Epithelial cell of esophagus (primary cell): ENCODE measurements at regions not wholly inside any gene's neighbourhood (a gene's known extent, or its start where the extent isn't known, plus 50 kb on each side); places are given as distances from the start of the nearest gene placed in this dataset.
A peak's percentile ranks its signal among the peaks of the same experiment; 100 is the strongest.

Source experiments
- DNase-seq: peaks from one replicate; pipeline ENCODE4 v3.0.0; 2010; ENCODE audit warnings: low read depth
- H3K4me3 ChIP-seq: 2 replicates; pipeline ENCODE4 v1.5.1; 2011; ENCODE audit warnings: mild to moderate bottlenecking, low read length, control low read depth
- TF ChIP-seq, protein P1 (sequence below): IDR thresholded peaks from 2 replicates; pipeline ENCODE4 v1.5.1; 2011; ENCODE audit warnings: low read depth, mild to moderate bottlenecking, low read length, control low read depth, inconsistent platforms; ENCODE audit not compliant: insufficient read depth; ENCODE audit errors: missing control alignments

DNA sequence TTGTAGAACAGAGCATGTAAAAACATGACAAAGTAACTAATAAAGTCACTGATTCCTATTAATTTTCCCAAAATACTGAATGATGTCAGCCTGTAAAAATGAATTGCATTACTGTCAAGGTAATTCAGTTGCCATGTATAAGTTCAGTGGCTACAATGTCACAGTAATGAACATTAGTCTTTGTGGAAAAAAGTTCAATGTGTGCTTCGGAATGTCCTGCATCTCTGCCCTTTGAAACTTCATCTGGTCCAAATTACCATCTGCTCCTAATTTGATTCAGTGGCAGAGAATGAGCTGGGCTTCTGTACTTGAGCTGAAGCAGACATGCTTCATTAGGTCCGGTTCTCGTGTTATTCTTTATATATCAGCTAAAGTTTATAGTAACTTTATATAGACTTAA lies 567.4 kb downstream of the COL12A1 start:
- DNase-seq: no peak
- TF ChIP-seq, protein P1, sequence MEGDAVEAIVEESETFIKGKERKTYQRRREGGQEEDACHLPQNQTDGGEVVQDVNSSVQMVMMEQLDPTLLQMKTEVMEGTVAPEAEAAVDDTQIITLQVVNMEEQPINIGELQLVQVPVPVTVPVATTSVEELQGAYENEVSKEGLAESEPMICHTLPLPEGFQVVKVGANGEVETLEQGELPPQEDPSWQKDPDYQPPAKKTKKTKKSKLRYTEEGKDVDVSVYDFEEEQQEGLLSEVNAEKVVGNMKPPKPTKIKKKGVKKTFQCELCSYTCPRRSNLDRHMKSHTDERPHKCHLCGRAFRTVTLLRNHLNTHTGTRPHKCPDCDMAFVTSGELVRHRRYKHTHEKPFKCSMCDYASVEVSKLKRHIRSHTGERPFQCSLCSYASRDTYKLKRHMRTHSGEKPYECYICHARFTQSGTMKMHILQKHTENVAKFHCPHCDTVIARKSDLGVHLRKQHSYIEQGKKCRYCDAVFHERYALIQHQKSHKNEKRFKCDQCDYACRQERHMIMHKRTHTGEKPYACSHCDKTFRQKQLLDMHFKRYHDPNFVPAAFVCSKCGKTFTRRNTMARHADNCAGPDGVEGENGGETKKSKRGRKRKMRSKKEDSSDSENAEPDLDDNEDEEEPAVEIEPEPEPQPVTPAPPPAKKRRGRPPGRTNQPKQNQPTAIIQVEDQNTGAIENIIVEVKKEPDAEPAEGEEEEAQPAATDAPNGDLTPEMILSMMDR: no peak
- H3K4me3 ChIP-seq: no peak overlapping the region

DNA sequence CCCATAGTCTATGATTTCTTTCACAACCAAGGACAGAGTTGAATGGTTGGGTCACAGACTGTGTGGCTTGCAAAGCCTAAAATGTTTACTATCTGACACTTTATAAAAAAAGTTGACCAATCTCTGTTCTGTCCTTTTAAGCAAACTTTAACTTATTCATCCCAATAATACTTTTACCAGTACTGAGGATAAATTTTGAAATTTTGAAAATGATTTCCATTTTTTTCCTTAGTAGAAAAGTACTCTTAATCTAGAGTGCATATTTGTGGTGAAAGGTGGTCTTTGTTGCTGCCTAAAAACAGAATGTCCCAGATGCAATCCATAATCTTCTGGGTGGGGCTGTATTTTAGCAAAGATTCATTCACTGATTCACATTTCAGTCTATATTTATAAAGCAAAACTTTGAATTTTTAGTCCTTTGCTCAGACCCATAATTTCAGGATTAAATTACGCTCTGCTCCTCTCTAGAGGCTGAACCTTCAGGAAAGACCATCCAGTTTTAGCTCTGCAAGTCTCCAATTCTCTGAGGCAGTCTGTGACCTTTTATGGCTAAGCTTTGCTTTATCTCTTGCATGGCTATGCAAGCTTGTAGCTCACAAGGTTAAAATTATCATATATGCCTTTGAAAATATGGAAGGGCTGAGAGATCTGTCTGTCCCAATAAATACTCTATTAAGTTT lies 573.5 kb downstream of the COL12A1 start:
- TF ChIP-seq, protein P1: no peak
- no peak for DNase-seq
- H3K4me3 ChIP-seq: no peak overlapping the region

DNA sequence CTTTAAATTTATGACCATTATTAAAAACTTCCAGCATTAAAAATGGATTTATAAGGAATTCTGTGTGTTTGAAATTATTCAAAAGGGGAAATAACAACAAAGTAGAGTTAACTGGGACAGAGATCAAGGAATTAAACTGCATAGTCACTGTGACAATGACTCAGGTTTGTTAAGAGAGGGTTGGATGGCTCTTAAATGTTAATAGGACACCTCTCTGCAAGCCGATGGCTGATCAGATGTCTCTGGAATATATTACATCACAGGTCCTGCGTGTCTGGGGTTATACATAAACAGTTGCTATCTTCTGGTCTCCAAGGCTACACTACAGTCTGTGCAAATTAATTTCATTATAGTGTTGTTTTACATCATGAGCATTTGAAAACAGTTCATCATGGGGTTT lies 574.3 kb downstream of the COL12A1 start:
- TF ChIP-seq, protein P1: no peak
- DNase-seq: no peak
- no peak overlapping the region for H3K4me3 ChIP-seq

DNA sequence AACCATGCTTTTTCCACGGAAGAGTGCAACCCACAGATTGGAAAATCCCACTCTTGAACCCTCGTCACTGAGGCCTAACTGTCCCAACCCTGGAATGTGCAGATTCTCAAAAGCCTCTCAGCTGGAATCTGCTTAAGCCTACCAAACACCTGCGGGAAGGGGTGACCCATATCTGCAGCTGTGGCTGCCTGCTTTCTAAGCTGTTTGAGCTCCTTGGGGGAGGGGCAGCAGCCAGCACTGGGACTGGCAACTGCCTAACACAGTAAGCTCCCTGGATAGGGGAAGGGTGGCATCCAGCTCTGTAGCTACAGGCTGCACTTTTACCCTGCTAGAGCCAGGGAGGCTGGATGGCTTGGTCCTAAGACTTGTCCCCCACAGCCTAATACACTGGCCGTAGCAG lies 579.6 kb downstream of the COL12A1 start:
- TF ChIP-seq, protein P1: no peak
- no peak overlapping the region for H3K4me3 ChIP-seq

DNA sequence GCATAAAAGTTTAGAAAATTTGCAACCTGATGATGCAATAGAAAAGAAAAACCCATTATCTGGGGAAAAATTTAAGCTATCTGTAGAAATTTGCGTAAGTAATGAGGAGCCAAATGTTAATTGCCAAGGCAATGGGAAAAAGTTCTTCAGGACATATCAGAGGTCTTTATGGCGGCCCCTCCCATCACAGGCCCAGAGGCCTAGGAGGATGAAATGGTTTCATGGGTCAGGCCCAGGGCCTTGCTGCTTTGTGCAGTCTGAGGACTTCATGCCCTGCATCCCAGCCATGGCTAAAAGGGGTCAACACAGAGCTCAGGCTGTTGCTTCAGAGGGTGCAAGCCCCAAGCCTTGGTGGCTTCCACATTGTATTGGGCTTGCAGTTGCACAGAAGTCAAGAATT lies 582.8 kb downstream of the COL12A1 start:
- no peak overlapping the region for H3K4me3 ChIP-seq
- DNase-seq: no peak
- TF ChIP-seq, protein P1: no peak

More for the DNA sequence above, 579.6 kb downstream of the COL12A1 start:
- no peak for DNase-seq

DNA sequence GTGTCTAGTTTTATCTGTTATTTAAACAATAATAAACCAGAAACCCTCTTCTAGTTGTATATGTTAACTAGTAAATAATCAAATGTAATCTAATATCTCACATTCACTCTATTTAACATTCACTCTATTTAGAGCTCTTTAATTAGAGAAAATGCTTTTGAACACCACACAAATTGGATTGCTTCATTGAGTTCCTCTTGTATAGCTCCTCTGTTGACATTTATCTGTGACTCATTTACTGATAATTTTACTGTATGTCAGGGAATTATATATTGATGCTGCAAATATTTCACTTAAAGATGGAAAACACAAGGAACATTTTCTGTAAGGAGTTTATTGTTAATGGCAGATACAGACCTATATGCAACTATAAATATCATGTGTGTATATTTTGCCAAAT lies 594.6 kb downstream of the COL12A1 start:
- no peak overlapping the region for H3K4me3 ChIP-seq
- peak; percentile 35 for DNase-seq
- TF ChIP-seq, protein P1: no peak

DNA sequence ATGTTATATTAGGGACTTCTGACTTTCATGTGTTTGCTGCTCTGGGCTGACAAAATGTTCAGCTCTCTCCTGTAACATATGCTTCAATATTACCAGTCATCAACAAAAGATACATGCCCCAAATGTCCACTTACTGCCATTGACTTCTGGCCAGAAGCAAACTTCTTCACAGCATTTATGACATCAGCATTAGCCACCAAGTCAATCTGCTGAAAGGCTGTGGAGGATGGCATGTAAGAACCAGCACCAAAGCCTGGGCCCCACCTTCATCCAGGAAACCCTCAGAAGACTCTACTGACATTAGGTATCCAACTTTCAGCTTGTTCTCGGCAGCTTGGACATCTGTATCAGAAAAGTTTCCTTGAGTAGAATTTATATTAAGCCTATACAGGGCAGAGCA lies 595.5 kb downstream of the COL12A1 start:
- peak; percentile 27 for DNase-seq
- no peak overlapping the region for H3K4me3 ChIP-seq
- TF ChIP-seq, protein P1: no peak
